HEK293 (cell line): ENCODE measurements at regions not wholly inside any gene's neighbourhood (a gene's known extent, or its start where the extent isn't known, plus 50 kb on each side); places are given as distances from the start of the nearest gene placed in this dataset.

ENCODE experiments used
- BCL11A ChIP-seq: fragments of 450-650 bp; formaldehyde crosslinking; IDR thresholded peaks from 2 replicates; pipeline ENCODE4 v1.5.1; 2016; ENCODE audit warnings: low read depth, missing biosample characterization, missing genetic modification characterization
- CTCF ChIP-seq: fragments of 450-650 bp; formaldehyde crosslinking; IDR thresholded peaks from 2 replicates; pipeline ENCODE4 v1.5.1; 2016; ENCODE audit warnings: missing biosample characterization, missing genetic modification characterization
- GLIS1 ChIP-seq: fragments of 450-650 bp; formaldehyde crosslinking; IDR thresholded peaks from 2 replicates; pipeline ENCODE4 v1.5.1; 2016; ENCODE audit warnings: missing biosample characterization, missing genetic modification characterization
- SCRT1 ChIP-seq: fragments of 450-650 bp; formaldehyde crosslinking; IDR thresholded peaks from 2 replicates; pipeline ENCODE4 v1.5.1; 2016; ENCODE audit warnings: missing biosample characterization, missing genetic modification characterization, borderline replicate concordance
- SETDB1 ChIP-seq: IDR thresholded peaks from one replicate; pipeline ENCODE4 v1.6.1; 2017; ENCODE audit warnings: mild to moderate bottlenecking, low read length, moderate library complexity, mixed read lengths; ENCODE audit not compliant: insufficient read length
- TSHZ1 ChIP-seq: fragments of 450-650 bp; formaldehyde crosslinking; IDR thresholded peaks from 2 replicates; pipeline ENCODE4 v1.5.1; 2016; ENCODE audit warnings: missing biosample characterization, missing genetic modification characterization, borderline replicate concordance
- ZBTB44 ChIP-seq: fragments of 450-650 bp; IDR thresholded peaks from 2 replicates; pipeline ENCODE4 v1.5.1; 2018; ENCODE audit warnings: missing biosample characterization, mild to moderate bottlenecking, missing genetic modification characterization
- ZNF214 ChIP-seq: fragments of 450-650 bp; formaldehyde crosslinking; IDR thresholded peaks from 2 replicates; pipeline ENCODE4 v1.5.1; 2017; ENCODE audit warnings: missing biosample characterization, mild to moderate bottlenecking, missing genetic modification characterization, borderline replicate concordance
- ZNF24 ChIP-seq: fragments of 450-650 bp; formaldehyde crosslinking; IDR thresholded peaks from 2 replicates; pipeline ENCODE4 v1.5.1; 2016; ENCODE audit warnings: missing biosample characterization, missing genetic modification characterization
- ZNF274 ChIP-seq, 2 experiments: fragments of 200-500 bp in 1 of 2; fragments of 450-650 bp in 1 of 2; sonication (Bioruptor generic) in 1 of 2; formaldehyde crosslinking in 1 of 2; IDR thresholded peaks; 2 replicates each; pipeline versions ENCODE4 v1.5.1 to v1.6.1; 2014 to 2016; ENCODE audit warnings: borderline replicate concordance in 1 of 2, inconsistent platforms in 1 of 2, low read length in 1 of 2, missing biosample characterization in 1 of 2, missing genetic modification characterization in 1 of 2
- ZNF280D ChIP-seq: fragments of 450-650 bp; formaldehyde crosslinking; IDR thresholded peaks from 2 replicates; pipeline ENCODE4 v1.5.1; 2016; ENCODE audit warnings: missing biosample characterization, missing genetic modification characterization
- ZNF324 ChIP-seq: fragments of 450-650 bp; formaldehyde crosslinking; IDR thresholded peaks from 2 replicates; pipeline ENCODE4 v1.5.1; 2016; ENCODE audit warnings: missing biosample characterization, missing genetic modification characterization
- ZNF335 ChIP-seq: fragments of 450-650 bp; formaldehyde crosslinking; conservative IDR thresholded peaks from 2 replicates; pipeline ENCODE4 v1.5.1; 2016; ENCODE audit warnings: missing biosample characterization, missing genetic modification characterization
- ZNF354C ChIP-seq: fragments of 450-650 bp; formaldehyde crosslinking; IDR thresholded peaks from 2 replicates; pipeline ENCODE4 v1.5.1; 2016; ENCODE audit warnings: missing biosample characterization, missing genetic modification characterization, low read depth, borderline replicate concordance
- ZNF558 ChIP-seq: fragments of 450-650 bp; formaldehyde crosslinking; IDR thresholded peaks from 2 replicates; pipeline ENCODE4 v1.5.1; 2016; ENCODE audit warnings: missing biosample characterization, missing genetic modification characterization
- ZNF629 ChIP-seq: fragments of 450-650 bp; formaldehyde crosslinking; IDR thresholded peaks from 2 replicates; pipeline ENCODE4 v1.5.1; 2017; ENCODE audit warnings: missing biosample characterization, missing genetic modification characterization
- ZNF792 ChIP-seq: fragments of 450-650 bp; formaldehyde crosslinking; IDR thresholded peaks from 2 replicates; pipeline ENCODE4 v1.5.1; 2016; ENCODE audit warnings: missing biosample characterization, missing genetic modification characterization
- ZSCAN4 ChIP-seq: fragments of 450-650 bp; formaldehyde crosslinking; IDR thresholded peaks from 2 replicates; pipeline ENCODE4 v1.5.1; 2017; ENCODE audit warnings: missing biosample characterization, missing genetic modification characterization
- TF ChIP-seq, protein P1 (sequence below): fragments of 450-650 bp; formaldehyde crosslinking; IDR thresholded peaks from 2 replicates; pipeline ENCODE4 v1.5.1; 2017; ENCODE audit warnings: missing biosample characterization, missing genetic modification characterization
- TF ChIP-seq, protein P2 (sequence below): fragments of 450-650 bp; formaldehyde crosslinking; IDR thresholded peaks from 2 replicates; pipeline ENCODE4 v1.5.1; 2017; ENCODE audit warnings: missing biosample characterization, missing genetic modification characterization
- TF ChIP-seq, protein P3 (sequence below): fragments of 450-650 bp; formaldehyde crosslinking; IDR thresholded peaks from 2 replicates; pipeline ENCODE4 v1.5.1; 2017; ENCODE audit warnings: missing biosample characterization, mild to moderate bottlenecking, missing genetic modification characterization, moderate library complexity

GRCh38 chr6:125584468-125584939 lies 164.9 kb upstream of the HEY2 start (continued):
- TF ChIP-seq, protein P1, sequence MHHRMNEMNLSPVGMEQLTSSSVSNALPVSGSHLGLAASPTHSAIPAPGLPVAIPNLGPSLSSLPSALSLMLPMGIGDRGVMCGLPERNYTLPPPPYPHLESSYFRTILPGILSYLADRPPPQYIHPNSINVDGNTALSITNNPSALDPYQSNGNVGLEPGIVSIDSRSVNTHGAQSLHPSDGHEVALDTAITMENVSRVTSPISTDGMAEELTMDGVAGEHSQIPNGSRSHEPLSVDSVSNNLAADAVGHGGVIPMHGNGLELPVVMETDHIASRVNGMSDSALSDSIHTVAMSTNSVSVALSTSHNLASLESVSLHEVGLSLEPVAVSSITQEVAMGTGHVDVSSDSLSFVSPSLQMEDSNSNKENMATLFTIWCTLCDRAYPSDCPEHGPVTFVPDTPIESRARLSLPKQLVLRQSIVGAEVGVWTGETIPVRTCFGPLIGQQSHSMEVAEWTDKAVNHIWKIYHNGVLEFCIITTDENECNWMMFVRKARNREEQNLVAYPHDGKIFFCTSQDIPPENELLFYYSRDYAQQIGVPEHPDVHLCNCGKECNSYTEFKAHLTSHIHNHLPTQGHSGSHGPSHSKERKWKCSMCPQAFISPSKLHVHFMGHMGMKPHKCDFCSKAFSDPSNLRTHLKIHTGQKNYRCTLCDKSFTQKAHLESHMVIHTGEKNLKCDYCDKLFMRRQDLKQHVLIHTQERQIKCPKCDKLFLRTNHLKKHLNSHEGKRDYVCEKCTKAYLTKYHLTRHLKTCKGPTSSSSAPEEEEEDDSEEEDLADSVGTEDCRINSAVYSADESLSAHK (tag by site-specific recombination) = no peak
- TF ChIP-seq ZBTB44 (tag by site-specific recombination) (peak; percentile 100), CTCF (tag by site-specific recombination) (peak; percentile 31; the same call in 1 of the 2 replicates), TSHZ1 (tag by site-specific recombination) (0 out of 2 replicates have a peak, but pooled peaks have one; percentile 12), ZNF280D (tag by site-specific recombination) (no peak), ZNF629 (peak; percentile 71), ZNF558 (tag by site-specific recombination) (peak; percentile 34; the same call in 1 of the 2 replicates), ZNF354C (tag by site-specific recombination) (no peak), ZSCAN4 (tag by site-specific recombination) (peak; percentile 46), ZNF792 (no peak), BCL11A (peak; percentile 57; the same call in 1 of the 2 replicates), SCRT1 (tag by site-specific recombination) (peak; percentile 93), SETDB1 (peak; percentile 66), ZNF335 (tag by site-specific recombination) (peak; percentile 79), ZNF324 (tag by site-specific recombination) (peak; percentile 62; the same call in 1 of the 2 replicates), ZNF274 (IDR thresholded peaks at IDR 0.05; ENCODE audit: low read length) (no peak), ZNF274 (tag by site-specific recombination; IDR thresholded peaks at IDR 0.05; ENCODE audit: borderline replicate concordance) (no peak), ZNF24 (tag by site-specific recombination) (peak; percentile 84; the same call in 1 of the 2 replicates), GLIS1 (tag by site-specific recombination) (peak; percentile 43), ZNF214 (tag by site-specific recombination) (no peak)
- TF ChIP-seq, protein P2, sequence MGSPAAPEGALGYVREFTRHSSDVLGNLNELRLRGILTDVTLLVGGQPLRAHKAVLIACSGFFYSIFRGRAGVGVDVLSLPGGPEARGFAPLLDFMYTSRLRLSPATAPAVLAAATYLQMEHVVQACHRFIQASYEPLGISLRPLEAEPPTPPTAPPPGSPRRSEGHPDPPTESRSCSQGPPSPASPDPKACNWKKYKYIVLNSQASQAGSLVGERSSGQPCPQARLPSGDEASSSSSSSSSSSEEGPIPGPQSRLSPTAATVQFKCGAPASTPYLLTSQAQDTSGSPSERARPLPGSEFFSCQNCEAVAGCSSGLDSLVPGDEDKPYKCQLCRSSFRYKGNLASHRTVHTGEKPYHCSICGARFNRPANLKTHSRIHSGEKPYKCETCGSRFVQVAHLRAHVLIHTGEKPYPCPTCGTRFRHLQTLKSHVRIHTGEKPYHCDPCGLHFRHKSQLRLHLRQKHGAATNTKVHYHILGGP (tag by site-specific recombination) = 0 out of 2 replicates have a peak, but pooled peaks have one; percentile 35
- TF ChIP-seq, protein P3, sequence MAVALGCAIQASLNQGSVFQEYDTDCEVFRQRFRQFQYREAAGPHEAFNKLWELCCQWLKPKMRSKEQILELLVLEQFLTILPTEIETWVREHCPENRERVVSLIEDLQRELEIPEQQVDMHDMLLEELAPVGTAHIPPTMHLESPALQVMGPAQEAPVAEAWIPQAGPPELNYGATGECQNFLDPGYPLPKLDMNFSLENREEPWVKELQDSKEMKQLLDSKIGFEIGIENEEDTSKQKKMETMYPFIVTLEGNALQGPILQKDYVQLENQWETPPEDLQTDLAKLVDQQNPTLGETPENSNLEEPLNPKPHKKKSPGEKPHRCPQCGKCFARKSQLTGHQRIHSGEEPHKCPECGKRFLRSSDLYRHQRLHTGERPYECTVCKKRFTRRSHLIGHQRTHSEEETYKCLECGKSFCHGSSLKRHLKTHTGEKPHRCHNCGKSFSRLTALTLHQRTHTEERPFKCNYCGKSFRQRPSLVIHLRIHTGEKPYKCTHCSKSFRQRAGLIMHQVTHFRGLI (tag by site-specific recombination) = 0 out of 2 replicates have a peak, but pooled peaks have one; percentile 29
